Fibroblast of the aortic adventitia (primary cell): ENCODE measurements at regions not wholly inside any gene's neighbourhood (a gene's known extent, or its start where the extent isn't known, plus 50 kb on each side); places are given as distances from the start of the nearest gene placed in this dataset.

ENCODE experiments used
- DNase-seq: peaks from one replicate; pipeline ENCODE4 v3.0.0-alpha.2; 2010; ENCODE audit warnings: low read depth
- H3K4me3 ChIP-seq: 2 replicates; pipeline ENCODE4 v1.5.1; 2011; ENCODE audit warnings: low read depth, mild to moderate bottlenecking, control low read depth, low read length, moderate library complexity
- TF ChIP-seq, protein P1 (sequence below): IDR thresholded peaks from 2 replicates; pipeline ENCODE4 v1.5.1; 2011; ENCODE audit warnings: mild to moderate bottlenecking, low read length, control low read depth, inconsistent platforms; ENCODE audit not compliant: insufficient read depth

DNA sequence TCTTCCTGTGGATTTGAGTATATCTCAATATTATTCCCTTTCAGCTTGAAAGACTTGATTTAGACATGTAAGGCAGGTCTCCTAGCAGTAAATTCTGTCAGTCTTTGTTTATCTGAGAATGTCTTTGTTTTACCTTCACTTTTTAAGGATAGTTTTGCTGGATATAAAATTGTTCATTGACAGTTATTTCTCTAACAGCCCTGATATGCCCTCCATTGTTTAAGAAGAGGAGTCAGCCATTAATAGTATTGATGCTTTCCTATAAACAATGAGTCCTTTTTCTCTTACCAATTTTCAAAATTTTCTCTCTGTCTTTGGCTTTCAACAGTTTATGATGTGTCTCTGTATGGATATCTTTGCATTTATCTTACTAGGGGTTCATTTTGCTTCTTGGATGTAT is 163.5 kb upstream of the ANKRD55 start:
- H3K4me3 ChIP-seq, result no peak overlapping the region
- no peak for DNase-seq
- TF ChIP-seq, protein P1, sequence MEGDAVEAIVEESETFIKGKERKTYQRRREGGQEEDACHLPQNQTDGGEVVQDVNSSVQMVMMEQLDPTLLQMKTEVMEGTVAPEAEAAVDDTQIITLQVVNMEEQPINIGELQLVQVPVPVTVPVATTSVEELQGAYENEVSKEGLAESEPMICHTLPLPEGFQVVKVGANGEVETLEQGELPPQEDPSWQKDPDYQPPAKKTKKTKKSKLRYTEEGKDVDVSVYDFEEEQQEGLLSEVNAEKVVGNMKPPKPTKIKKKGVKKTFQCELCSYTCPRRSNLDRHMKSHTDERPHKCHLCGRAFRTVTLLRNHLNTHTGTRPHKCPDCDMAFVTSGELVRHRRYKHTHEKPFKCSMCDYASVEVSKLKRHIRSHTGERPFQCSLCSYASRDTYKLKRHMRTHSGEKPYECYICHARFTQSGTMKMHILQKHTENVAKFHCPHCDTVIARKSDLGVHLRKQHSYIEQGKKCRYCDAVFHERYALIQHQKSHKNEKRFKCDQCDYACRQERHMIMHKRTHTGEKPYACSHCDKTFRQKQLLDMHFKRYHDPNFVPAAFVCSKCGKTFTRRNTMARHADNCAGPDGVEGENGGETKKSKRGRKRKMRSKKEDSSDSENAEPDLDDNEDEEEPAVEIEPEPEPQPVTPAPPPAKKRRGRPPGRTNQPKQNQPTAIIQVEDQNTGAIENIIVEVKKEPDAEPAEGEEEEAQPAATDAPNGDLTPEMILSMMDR, result no peak

DNA sequence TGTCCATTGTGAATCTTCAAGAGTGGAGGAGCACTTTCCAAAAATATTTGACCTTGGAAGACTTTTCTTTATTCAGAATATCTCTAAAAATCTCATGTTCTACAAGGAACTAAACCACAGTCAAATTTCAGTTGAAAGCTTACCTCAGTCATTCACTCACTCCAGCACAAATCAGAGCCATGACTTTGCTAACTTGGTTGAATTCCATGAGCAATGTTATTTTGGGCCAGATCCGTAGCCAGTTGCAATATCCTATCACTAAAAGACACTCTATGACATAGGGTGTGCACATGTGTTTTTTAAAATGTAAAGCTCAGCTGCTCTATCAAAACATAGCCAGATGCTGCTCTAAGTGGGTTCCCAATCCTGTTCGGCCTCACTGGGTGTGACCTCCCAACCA is 156.1 kb upstream of the ANKRD55 start:
- no peak for DNase-seq
- TF ChIP-seq, protein P1, result no peak

DNA sequence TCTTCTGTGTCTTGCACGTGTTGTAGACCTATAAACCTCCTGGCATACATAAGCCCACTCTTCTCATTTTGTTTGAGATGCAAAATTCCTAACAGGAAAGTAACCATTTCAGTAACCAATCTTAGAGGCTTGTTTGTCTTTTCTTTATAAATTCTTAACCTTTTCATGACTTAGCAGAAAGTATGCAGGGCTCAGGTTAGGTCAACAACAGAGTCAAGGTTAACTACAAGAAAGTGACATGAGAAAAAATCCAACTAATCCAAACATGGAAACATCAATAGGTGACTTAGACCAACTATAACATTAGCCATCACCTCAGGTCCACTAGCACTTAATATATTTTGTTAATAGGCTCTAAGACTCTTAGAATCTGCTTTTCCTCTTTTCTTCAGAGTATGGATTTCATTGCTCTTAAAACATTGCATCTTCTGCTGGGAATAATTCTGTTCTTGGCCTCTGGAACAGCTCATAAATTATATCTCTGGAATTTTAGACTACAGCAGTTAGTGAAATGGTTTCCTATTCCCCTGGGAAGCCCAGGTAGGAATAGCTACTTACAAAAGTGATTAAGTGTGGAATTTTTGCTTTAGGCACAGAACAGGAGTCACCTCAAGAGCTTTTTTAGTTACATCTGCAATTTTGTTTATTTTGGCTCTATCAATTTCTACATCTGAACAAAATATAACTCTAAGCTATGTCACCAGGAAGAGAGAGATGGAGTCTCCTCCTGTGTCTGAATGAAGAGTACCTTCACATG is 155.3 kb upstream of the ANKRD55 start:
- no peak for DNase-seq
- no peak overlapping the region for H3K4me3 ChIP-seq
- TF ChIP-seq, protein P1, result no peak

More for the DNA sequence above, 156.1 kb upstream of the ANKRD55 start:
- no peak overlapping the region for H3K4me3 ChIP-seq

DNA sequence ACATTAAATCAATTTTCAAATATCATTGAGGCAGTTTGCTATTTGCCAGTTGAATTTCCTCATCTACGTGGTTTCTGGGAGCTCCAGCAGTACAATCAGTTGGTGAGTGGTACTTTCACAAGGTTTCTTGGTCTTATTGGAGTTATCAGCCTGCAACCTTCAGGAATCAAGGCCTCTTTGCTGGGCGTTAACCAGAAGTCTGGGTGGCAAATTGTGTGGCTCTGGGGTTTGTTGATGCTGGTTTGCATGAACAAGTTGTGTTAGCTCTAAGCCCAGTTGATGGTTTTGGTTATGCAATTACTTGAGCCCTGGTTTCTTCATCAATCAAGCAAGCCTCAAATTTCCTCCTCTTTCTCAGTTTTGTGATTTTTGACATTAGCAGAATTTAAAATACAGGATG is 152.9 kb upstream of the ANKRD55 start:
- DNase-seq, result no peak
- TF ChIP-seq, protein P1, result no peak

DNA sequence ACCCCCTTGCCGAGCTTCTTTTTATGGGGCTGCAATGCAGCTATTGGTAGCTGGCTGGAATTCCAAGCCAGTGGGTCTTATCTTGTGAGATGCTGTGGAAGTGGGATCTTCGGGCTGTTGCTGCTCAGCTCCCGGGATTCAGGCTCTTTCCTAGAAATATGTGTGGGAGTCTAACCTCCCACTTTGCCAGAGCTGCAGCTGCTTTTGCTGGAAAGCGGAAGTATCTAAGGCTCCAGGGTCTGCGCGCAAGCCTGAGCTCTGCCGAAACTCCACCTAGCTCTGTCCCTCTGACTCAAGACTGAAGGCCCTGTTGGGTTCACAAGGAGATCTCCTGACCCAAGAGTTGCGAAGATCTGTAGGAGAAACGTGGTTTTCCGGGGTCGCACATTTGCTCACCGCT is 151.1 kb upstream of the ANKRD55 start:
- no peak for DNase-seq
- TF ChIP-seq, protein P1, result no peak
- H3K4me3 ChIP-seq, result no peak overlapping the region

More for the DNA sequence above, 152.9 kb upstream of the ANKRD55 start:
- H3K4me3 ChIP-seq, result no peak overlapping the region

DNA sequence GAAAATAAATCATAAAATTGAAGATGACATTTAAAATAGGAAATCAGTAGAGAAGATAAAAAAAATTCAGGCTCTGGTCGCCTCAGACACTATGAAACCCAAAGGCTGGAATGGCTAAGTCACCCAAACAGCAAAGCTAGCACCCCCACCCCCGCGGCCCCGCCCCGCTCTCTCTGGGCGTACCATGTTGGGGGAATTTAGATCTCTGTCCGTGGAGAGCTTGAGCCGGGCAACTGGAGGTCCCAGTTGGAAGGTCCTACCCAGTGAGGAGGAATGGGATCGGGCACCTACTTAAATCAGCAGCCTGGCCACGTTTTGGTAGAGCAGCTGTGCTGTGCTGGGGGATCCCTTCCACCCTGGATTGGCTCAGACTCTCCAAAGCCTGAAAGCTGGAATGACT is 150.6 kb upstream of the ANKRD55 start:
- TF ChIP-seq, protein P1, result no peak
- no peak overlapping the region for H3K4me3 ChIP-seq
- DNase-seq, result no peak

DNA sequence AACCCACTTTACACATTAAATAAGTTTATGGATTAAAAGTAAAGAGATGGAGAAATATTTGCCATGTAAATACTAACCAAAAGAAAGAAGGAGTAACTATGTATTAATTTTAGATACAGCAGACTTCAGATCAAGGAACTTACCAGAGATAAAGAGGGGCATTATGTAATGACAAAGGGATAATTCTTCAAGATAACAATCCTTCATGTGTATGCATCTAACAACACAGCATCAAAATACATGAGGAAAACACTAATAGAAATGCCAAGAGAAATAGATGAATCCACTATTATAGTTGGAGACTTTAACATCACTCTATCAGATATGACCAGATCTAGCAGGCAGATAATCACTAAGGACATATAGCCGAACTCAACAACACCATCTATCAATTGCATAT is 149.8 kb upstream of the ANKRD55 start:
- TF ChIP-seq, protein P1, result no peak
- H3K4me3 ChIP-seq, result no peak overlapping the region
- no peak for DNase-seq
